C4-2B (cell line): ENCODE measurements at regions not wholly inside any gene's neighbourhood (a gene's known extent, or its start where the extent isn't known, plus 50 kb on each side); places are given as distances from the start of the nearest gene placed in this dataset.

ENCODE experiments used
- ZFX ChIP-seq: fragments of 450-650 bp; IDR thresholded peaks from 2 replicates; pipeline ENCODE4 v1.6.1; 2017
- TF ChIP-seq, protein P1 (sequence below): fragments of 450-650 bp; conservative IDR thresholded peaks from 2 replicates; pipeline ENCODE4 v1.5.1; 2017; ENCODE audit warnings: mild to moderate bottlenecking

DNA sequence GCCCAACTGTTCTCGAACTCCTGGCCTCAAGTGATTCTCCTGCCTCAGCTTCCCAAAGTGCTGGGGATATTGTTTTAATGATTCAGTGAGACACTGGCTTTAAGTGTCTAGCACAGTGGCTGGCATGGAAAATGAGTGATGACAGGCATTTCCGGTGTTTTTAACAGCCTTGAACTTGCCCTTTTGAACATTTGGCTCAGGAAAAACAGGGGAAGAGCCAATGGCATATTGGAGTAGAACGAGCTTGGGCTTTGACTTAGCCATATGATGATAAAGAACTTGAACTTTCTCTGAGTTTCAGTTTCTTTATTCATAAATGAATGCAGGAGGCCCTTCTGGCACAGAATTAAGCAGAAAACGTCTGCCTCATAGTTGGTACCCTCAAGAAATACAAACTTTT is 145.0 kb upstream of the HS3ST4 start:
- TF ChIP-seq, protein P1, sequence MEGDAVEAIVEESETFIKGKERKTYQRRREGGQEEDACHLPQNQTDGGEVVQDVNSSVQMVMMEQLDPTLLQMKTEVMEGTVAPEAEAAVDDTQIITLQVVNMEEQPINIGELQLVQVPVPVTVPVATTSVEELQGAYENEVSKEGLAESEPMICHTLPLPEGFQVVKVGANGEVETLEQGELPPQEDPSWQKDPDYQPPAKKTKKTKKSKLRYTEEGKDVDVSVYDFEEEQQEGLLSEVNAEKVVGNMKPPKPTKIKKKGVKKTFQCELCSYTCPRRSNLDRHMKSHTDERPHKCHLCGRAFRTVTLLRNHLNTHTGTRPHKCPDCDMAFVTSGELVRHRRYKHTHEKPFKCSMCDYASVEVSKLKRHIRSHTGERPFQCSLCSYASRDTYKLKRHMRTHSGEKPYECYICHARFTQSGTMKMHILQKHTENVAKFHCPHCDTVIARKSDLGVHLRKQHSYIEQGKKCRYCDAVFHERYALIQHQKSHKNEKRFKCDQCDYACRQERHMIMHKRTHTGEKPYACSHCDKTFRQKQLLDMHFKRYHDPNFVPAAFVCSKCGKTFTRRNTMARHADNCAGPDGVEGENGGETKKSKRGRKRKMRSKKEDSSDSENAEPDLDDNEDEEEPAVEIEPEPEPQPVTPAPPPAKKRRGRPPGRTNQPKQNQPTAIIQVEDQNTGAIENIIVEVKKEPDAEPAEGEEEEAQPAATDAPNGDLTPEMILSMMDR, result no peak
- no peak for TF ChIP-seq ZFX
